ENCODE measurements at regions not wholly inside any gene's neighbourhood (a gene's known extent, or its start where the extent isn't known, plus 50 kb on each side); places are given as distances from the start of the nearest gene placed in this dataset.
"Not testable (repeated sequence)": the region's sequence is repeated elsewhere in the genome, so short reads cannot be mapped to it uniquely, and the experiment has no call there.

GRCh38 chr22:15583007-15583406 is 55.0 kb downstream of the OR11H1 start:
- DNase-seq; H3K4me1 ChIP-seq (ENCODE audit: insufficient read depth); intact Hi-C loops (cut with DNase I); H3K4me3 ChIP-seq; H3K9me3 ChIP-seq; H3K27ac ChIP-seq; H3K27me3 ChIP-seq; H3K36me3 ChIP-seq: not testable (repeated sequence)
- 92% methylated on average over 3 of the region's 8 CpGs; no CpG with 5 or more reads in 2 of the 3 donors for WGBS, 3 donors

GRCh38 chr22:15602199-15602598 is 74.2 kb downstream of the OR11H1 start:
- intact Hi-C loops (cut with DNase I); H3K27me3 ChIP-seq; H3K9me3 ChIP-seq; DNase-seq; H3K4me1 ChIP-seq (ENCODE audit: insufficient read depth); H3K4me3 ChIP-seq; H3K36me3 ChIP-seq; H3K27ac ChIP-seq: not testable (repeated sequence)
- no CpG with 5 or more reads among the region's 4 CpGs for WGBS, 3 donors

- H3K9me3 ChIP-seq; H3K4me3 ChIP-seq; H3K4me1 ChIP-seq (ENCODE audit: insufficient read depth); intact Hi-C loops (cut with DNase I); H3K36me3 ChIP-seq; H3K27me3 ChIP-seq; H3K27ac ChIP-seq; DNase-seq: not testable (repeated sequence)
- WGBS, 3 donors, result 62 to 79% (median 67%) methylated on average over 11 to 15 of the region's 29 CpGs
Observed at GRCh38 chr22:15603111-15603510, 75.1 kb downstream of the OR11H1 start.

GRCh38 chr22:15604176-15604575 is 76.2 kb downstream of the OR11H1 start:
- WGBS, 3 donors, result no CpG with 5 or more reads among the region's 7 CpGs
- intact Hi-C loops (cut with DNase I), result not testable (repeated sequence)

GRCh38 chr22:15604679-15605078 is 76.7 kb downstream of the OR11H1 start:
- H3K4me1 ChIP-seq (ENCODE audit: insufficient read depth); H3K4me3 ChIP-seq; H3K36me3 ChIP-seq; H3K9me3 ChIP-seq; H3K27ac ChIP-seq; H3K27me3 ChIP-seq; DNase-seq; intact Hi-C loops (cut with DNase I): not testable (repeated sequence)
- WGBS, 3 donors, result 65% methylated on average over 2 of the region's 3 CpGs; no CpG with 5 or more reads in 2 of the 3 donors

More at GRCh38 chr22:15604176-15604575, 76.2 kb downstream of the OR11H1 start:
- not testable (repeated sequence) for H3K36me3 ChIP-seq; H3K9me3 ChIP-seq; H3K27me3 ChIP-seq; H3K27ac ChIP-seq; H3K4me1 ChIP-seq (ENCODE audit: insufficient read depth); DNase-seq; H3K4me3 ChIP-seq

GRCh38 chr22:15612906-15613305 is 76.9 kb upstream of the POTEH start:
- WGBS, 3 donors, result 71 to 80% (median 75%) methylated on average over 9 to 12 of the region's 12 CpGs

GRCh38 chr22:15615136-15615535 is 74.7 kb upstream of the POTEH start:
- H3K27ac ChIP-seq; H3K36me3 ChIP-seq; intact Hi-C loops (cut with DNase I); H3K4me1 ChIP-seq (ENCODE audit: insufficient read depth); H3K4me3 ChIP-seq; H3K9me3 ChIP-seq; H3K27me3 ChIP-seq; DNase-seq: not testable (repeated sequence)
- WGBS, 3 donors, result 69 to 71% methylated on average over 5 to 6 of the region's 9 CpGs; no CpG with 5 or more reads in 1 of the 3 donors

More at GRCh38 chr22:15612906-15613305, 76.9 kb upstream of the POTEH start:
- H3K27ac ChIP-seq; H3K36me3 ChIP-seq; intact Hi-C loops (cut with DNase I); H3K4me3 ChIP-seq; H3K4me1 ChIP-seq (ENCODE audit: insufficient read depth); H3K9me3 ChIP-seq; H3K27me3 ChIP-seq: not testable (repeated sequence)
- peak in 1 of 5 donors; percentile 28 for DNase-seq

GRCh38 chr22:15628224-15628623 is 61.6 kb upstream of the POTEH start:
- WGBS, 3 donors, result 73 to 85% (median 82%) methylated on average over 8 of the region's 8 CpGs
- H3K9me3 ChIP-seq; H3K27me3 ChIP-seq; H3K4me1 ChIP-seq (ENCODE audit: insufficient read depth); intact Hi-C loops (cut with DNase I); H3K36me3 ChIP-seq; H3K4me3 ChIP-seq; DNase-seq; H3K27ac ChIP-seq: not testable (repeated sequence)

GRCh38 chr22:15636765-15637164 is 53.1 kb upstream of the POTEH start:
- intact Hi-C loops (cut with DNase I); H3K4me3 ChIP-seq; DNase-seq; H3K9me3 ChIP-seq; H3K27me3 ChIP-seq; H3K27ac ChIP-seq; H3K36me3 ChIP-seq; H3K4me1 ChIP-seq (ENCODE audit: insufficient read depth): not testable (repeated sequence)
- WGBS, 3 donors, result 82 to 96% (median 93%) methylated on average over 7 to 11 of the region's 12 CpGs

GRCh38 chr22:15637471-15637870 is 52.4 kb upstream of the POTEH start:
- no CpG with 5 or more reads among the region's 2 CpGs for WGBS, 3 donors
- H3K9me3 ChIP-seq; H3K4me3 ChIP-seq; H3K36me3 ChIP-seq; H3K27ac ChIP-seq; H3K27me3 ChIP-seq; H3K4me1 ChIP-seq (ENCODE audit: insufficient read depth); DNase-seq; intact Hi-C loops (cut with DNase I): not testable (repeated sequence)

GRCh38 chr22:15637886-15638285 is 51.9 kb upstream of the POTEH start:
- DNase-seq; intact Hi-C loops (cut with DNase I): not testable (repeated sequence)

More at GRCh38 chr22:15637886-15638285, 51.9 kb upstream of the POTEH start:
- H3K27ac ChIP-seq; H3K9me3 ChIP-seq; H3K36me3 ChIP-seq; H3K4me3 ChIP-seq; H3K4me1 ChIP-seq (ENCODE audit: insufficient read depth); H3K27me3 ChIP-seq: not testable (repeated sequence)
- 72 to 81% (median 74%) methylated on average over 6 to 8 of the region's 11 CpGs for WGBS, 3 donors
